ENCODE measurements at regions not wholly inside any gene's neighbourhood (a gene's known extent, or its start where the extent isn't known, plus 50 kb on each side); places are given as distances from the start of the nearest gene placed in this dataset.
"Not testable (repeated sequence)": the region's sequence is repeated elsewhere in the genome, so short reads cannot be mapped to it uniquely, and the experiment has no call there.

GRCh38 chr11:16605894-16606783 is 132.3 kb upstream of the C11orf58 start:
- peak; percentile 98 for DNase-seq (ENCODE audit: low spot score)

GRCh38 chr11:16605389-16605893 is 133.0 kb upstream of the C11orf58 start:
- DNase-seq (ENCODE audit: low spot score), result peak; percentile 52

GRCh38 chr11:16604794-16605388 is 133.6 kb upstream of the C11orf58 start:
- peak; percentile 53 for DNase-seq (ENCODE audit: low spot score)

GRCh38 chr11:16603890-16604793 is 134.3 kb upstream of the C11orf58 start:
- DNase-seq (ENCODE audit: low spot score), result peak; percentile 45

DNA sequence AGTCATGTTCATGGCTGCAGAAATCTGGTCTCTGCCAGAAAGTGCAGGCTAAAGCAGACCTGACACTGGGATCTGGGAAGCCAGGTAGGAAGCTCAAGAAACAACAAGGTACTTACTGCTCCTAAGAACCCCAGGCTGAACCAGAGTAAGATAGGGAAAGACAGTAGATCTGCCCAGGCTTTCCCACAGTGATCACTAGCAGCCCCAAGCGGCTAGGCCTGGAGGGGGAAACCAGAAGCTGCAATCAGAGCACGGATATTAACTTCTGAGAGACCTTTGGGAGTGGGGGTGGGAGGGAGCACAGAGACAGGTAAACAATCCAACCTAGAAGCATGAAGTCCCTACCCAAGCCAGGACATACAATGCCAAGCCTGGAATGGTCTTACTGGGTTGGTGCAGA is 135.2 kb upstream of the C11orf58 start:
- no peak for DNase-seq (ENCODE audit: low spot score)

- DNase-seq (ENCODE audit: low spot score), result no peak
Measured at GRCh38 chr11:16598906-16599305, 139.5 kb upstream of the C11orf58 start.

- no peak for DNase-seq (ENCODE audit: low spot score)
Measured at GRCh38 chr11:16598032-16598431, 140.4 kb upstream of the C11orf58 start.

- DNase-seq (ENCODE audit: low spot score), result no peak
Measured at GRCh38 chr11:16596231-16596630, 142.2 kb upstream of the C11orf58 start.

- no peak for DNase-seq (ENCODE audit: low spot score)
Measured at GRCh38 chr11:16591157-16591556, 147.3 kb upstream of the C11orf58 start.

GRCh38 chr11:16587670-16588069 is 150.8 kb upstream of the C11orf58 start:
- DNase-seq (ENCODE audit: low spot score), result no peak

DNA sequence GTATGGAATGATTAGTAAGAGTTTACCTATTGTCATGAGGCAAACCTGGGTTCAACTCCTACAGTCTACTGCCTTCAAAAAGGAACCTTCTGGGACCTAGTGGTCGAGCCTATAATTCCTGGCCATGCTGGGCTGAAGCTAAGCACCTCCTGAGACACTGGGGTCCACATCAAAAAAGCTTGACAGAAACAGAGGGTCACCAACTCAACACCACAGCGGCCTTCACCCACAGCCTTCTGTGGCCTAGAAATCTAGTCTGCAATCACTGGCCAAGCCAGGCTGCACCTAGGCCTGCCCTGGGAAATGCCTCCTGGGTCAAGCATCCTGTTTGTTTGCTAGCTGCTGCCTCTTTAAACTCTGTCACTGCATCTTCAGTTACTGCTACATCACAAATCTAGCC is 153.9 kb upstream of the C11orf58 start:
- no peak for DNase-seq (ENCODE audit: low spot score)

GRCh38 chr11:16581078-16581477 is 157.4 kb upstream of the C11orf58 start:
- not testable (repeated sequence) for DNase-seq (ENCODE audit: low spot score)

DNA sequence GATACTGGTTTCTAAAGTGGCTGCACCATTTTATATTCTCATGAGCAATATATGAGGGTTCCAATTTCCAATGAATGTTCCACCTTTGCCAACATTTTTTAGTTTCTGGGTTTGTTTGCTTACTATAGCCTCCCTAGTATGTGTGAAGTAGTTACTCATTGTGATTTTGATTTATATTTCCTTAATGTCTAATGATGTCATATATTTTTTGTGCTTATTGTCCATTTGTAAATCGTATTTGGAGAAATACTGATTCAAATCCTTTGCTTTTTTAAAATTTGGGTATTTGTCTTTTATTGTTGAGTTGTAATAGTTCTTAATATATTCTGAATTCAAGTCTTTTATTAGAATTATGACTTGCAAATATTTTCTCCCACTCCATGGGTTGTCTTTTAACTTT is 161.0 kb upstream of the C11orf58 start:
- DNase-seq (ENCODE audit: low spot score), result no peak

DNA sequence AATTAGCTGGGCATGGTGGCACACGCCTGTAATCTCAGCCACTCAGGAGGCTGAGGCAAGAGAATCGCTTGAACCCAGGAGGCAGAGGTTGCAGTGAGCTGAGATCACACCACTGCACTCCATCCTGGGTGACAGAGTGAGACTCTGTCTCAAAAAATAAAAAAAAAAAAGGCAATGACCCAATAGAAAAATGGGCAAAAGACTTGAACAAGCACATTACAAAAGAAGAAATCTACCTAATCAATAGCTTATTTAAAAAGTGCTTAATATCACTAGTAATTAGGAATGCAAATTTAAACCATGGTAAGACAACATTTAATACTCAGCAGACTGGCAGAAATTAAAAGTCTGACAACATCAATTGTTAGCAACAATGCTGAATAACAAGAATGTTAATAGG is 163.6 kb upstream of the C11orf58 start:
- not testable (repeated sequence) for DNase-seq (ENCODE audit: low spot score)

DNA sequence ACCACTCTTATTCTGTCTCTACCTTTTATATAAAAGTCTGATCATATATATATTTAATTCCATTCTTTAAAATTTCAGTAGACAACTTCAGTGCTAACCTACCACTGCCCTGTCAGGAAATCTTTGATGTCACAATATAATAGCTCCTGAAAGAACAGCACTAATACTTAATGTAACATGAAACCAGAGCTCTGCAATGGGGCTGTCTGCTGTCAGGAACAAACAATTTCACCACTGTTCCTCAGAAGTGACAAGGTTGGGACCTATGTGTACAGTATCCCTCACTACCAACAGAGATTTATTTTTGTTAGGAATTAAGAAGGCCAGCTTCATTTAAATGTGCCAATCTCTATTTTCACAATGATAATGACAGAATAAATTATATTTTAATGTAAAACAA is 165.5 kb upstream of the C11orf58 start:
- no peak for DNase-seq (ENCODE audit: low spot score)

DNA sequence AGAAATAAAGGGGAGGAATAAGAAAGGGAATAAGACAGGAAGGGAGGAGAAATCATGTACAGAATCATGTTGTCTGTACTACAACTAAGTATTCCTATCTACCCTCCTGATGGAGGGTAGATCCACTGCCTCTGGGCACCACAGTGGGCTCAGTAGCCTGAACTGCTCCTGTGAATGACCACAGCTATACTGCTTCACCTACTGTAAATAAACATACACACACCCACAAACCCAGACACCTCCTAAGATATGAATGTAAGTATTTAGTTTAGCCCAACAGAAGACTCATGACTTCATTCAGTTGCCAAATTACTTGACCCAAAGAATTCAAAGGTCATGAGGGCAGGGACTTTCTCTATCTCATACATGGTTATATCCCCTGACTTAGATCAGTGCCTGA is 177.3 kb upstream of the C11orf58 start:
- DNase-seq (ENCODE audit: low spot score), result no peak

GRCh38 chr11:16558494-16558893 is 180.0 kb upstream of the C11orf58 start:
- DNase-seq (ENCODE audit: low spot score), result no peak

DNA sequence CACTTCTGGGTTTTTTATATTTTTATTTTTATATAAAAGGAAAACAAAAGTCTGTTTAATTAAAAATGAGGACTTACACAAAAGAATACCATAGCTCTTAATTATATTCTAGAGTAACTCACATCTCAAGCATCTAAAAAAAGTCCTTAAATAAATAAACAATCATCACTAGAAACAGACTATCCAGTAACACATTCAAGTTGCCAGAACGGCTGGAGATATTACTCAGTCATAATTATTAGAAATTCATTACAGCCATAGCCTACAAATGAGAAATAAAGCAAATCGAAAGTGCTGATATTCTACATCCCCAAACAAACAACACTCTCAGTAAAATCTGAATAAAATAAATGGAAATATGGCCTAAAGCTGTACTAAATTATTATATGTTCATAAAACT is 182.5 kb upstream of the C11orf58 start:
- no peak for DNase-seq (ENCODE audit: low spot score)

GRCh38 chr11:16554361-16554760 is 184.1 kb upstream of the C11orf58 start:
- no peak for DNase-seq (ENCODE audit: low spot score)

GRCh38 chr11:16547879-16548278 is 190.6 kb upstream of the C11orf58 start:
- no peak for DNase-seq (ENCODE audit: low spot score)

DNA sequence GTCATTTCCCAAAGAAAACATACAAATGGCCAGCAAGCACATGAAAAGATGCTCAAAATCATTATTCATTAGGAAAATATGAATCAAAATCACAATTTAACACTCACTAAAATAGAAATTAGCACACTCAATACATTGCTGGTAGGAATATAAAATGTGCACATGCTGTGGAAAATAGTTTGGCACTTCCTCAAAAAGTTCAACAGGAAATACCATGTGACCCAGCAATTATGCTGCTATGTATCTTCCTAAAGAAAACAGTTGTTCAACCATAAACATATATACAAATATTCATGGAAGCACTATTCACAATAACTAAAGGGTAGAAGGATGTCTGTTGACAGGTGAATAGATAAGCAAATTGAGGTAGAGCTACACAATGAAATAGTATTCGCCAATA is 187.3 kb upstream of the SOX6 start:
- no peak for DNase-seq (ENCODE audit: low spot score)

- no peak for DNase-seq (ENCODE audit: low spot score)
Measured at GRCh38 chr11:16542353-16542752, 186.0 kb upstream of the SOX6 start.

Data from HT-29 (cell line).